NCI-H1436 (cell line): ENCODE measurements at regions not wholly inside any gene's neighbourhood (a gene's known extent, or its start where the extent isn't known, plus 50 kb on each side); places are given as distances from the start of the nearest gene placed in this dataset.

Experiments
- DNase-seq: peaks from one replicate; lab custom pipeline; 2025; lab: John Stamatoyannopoulos, UW

- no peak for DNase-seq
Observed at GRCh38 chr5:159752622-159753275, 163.5 kb upstream of the ADRA1B start.

- DNase-seq, result no peak
Observed at GRCh38 chr5:159758189-159758588, 158.1 kb upstream of the ADRA1B start.

- no peak for DNase-seq
Observed at GRCh38 chr5:159759791-159760290, 156.4 kb upstream of the ADRA1B start.

- DNase-seq, result no peak
Observed at GRCh38 chr5:159762921-159763320, 153.4 kb upstream of the ADRA1B start.

GRCh38 chr5:159763562-159763961 lies 152.7 kb upstream of the ADRA1B start:
- no peak for DNase-seq

- no peak for DNase-seq
Observed at GRCh38 chr5:159764283-159765134, 151.8 kb upstream of the ADRA1B start.

GRCh38 chr5:159765135-159765433 lies 151.2 kb upstream of the ADRA1B start:
- no peak for DNase-seq

- no peak for DNase-seq
Observed at GRCh38 chr5:159765760-159766517, 150.3 kb upstream of the ADRA1B start.

- no peak for DNase-seq
Observed at GRCh38 chr5:159768243-159768642, 148.0 kb upstream of the ADRA1B start.

GRCh38 chr5:159772698-159773061 lies 143.6 kb upstream of the ADRA1B start:
- DNase-seq, result no peak

GRCh38 chr5:159773062-159773924 lies 143.0 kb upstream of the ADRA1B start:
- peak; percentile 75 for DNase-seq

- DNase-seq, result no peak
Observed at GRCh38 chr5:159774476-159775031, 141.7 kb upstream of the ADRA1B start.

GRCh38 chr5:159775890-159776289 lies 140.4 kb upstream of the ADRA1B start:
- no peak for DNase-seq

GRCh38 chr5:159777049-159777660 lies 139.1 kb upstream of the ADRA1B start:
- DNase-seq, result no peak

- no peak for DNase-seq
Observed at GRCh38 chr5:159779481-159779880, 136.8 kb upstream of the ADRA1B start.

GRCh38 chr5:159780246-159780645 lies 136.0 kb upstream of the ADRA1B start:
- no peak for DNase-seq

GRCh38 chr5:159781626-159782157 lies 134.6 kb upstream of the ADRA1B start:
- no peak for DNase-seq

- no peak for DNase-seq
Observed at GRCh38 chr5:159782197-159782994, 133.9 kb upstream of the ADRA1B start.

GRCh38 chr5:159782995-159783300 lies 133.3 kb upstream of the ADRA1B start:
- DNase-seq, result no peak

- DNase-seq, result no peak
Observed at GRCh38 chr5:159783726-159784247, 132.5 kb upstream of the ADRA1B start.
